WTC11 (cell line): ENCODE measurements at regions not wholly inside any gene's neighbourhood (a gene's known extent, or its start where the extent isn't known, plus 50 kb on each side); places are given as distances from the start of the nearest gene placed in this dataset.

ENCODE experiments used
- ATAC-seq: fragments of 200-7000 bp; cut with Tn5 transposase; 2 replicates; pipeline ENCODE4 v1.10.0; 2021; ENCODE audit warnings: mild to moderate bottlenecking, moderate library complexity
- CTCF ChIA-PET: fragments of 300-600 bp; sonication (Branson Sonifier 250); formaldehyde crosslinking; loops from one replicate; lab custom pipeline; 2021; ENCODE audit warnings: antibody characterized with exemption; lab: Charles Lee
- POLR2A ChIA-PET: fragments of 350-600 bp; sonication (Branson Sonifier 250); formaldehyde crosslinking; loops from one replicate; lab custom pipeline; 2021; ENCODE audit warnings: antibody characterized with exemption; lab: Charles Lee
- DNase-seq: peaks from one replicate; pipeline ENCODE4 v3.0.0; 2021; ENCODE audit warnings: low spot score
- H3K27ac Mint-ChIP-seq: 2 replicates; pipeline ENCODE4 v1.8.0; 2021; ENCODE audit warnings: mixed read lengths
- H3K27me3 Mint-ChIP-seq: 2 replicates; pipeline ENCODE4 v1.8.0; 2021; ENCODE audit warnings: low read depth, mild to moderate bottlenecking, moderate library complexity, mixed read lengths
- H3K36me3 Mint-ChIP-seq: 2 replicates; pipeline ENCODE4 v1.8.0; 2021; ENCODE audit warnings: mixed read lengths
- H3K4me1 Mint-ChIP-seq: 2 replicates; pipeline ENCODE4 v1.8.0; 2022; ENCODE audit warnings: mixed read lengths
- H3K4me3 Mint-ChIP-seq: 2 replicates; pipeline ENCODE4 v1.8.0; 2021; ENCODE audit warnings: mild to moderate bottlenecking, moderate library complexity, mixed read lengths
- H3K9me3 Mint-ChIP-seq: 2 replicates; pipeline ENCODE4 v1.8.0; 2021; ENCODE audit warnings: mixed read lengths
- AFF4 ChIP-seq: sonication (generic); formaldehyde crosslinking; IDR thresholded peaks from 2 replicates; pipeline ENCODE4 v1.8.1; 2023; ENCODE audit warnings: mild to moderate bottlenecking, missing genetic modification reagents, borderline replicate concordance
- CDX4 ChIP-seq: fragments of 250-450 bp; sonication (Bioruptor Pico); IDR thresholded peaks from 2 replicates; pipeline ENCODE4 v1.9.0; 2021; ENCODE audit warnings: moderate library complexity, mild to moderate bottlenecking, inconsistent platforms, borderline replicate concordance
- CREB1 ChIP-seq: sonication (generic); formaldehyde crosslinking; IDR thresholded peaks from 2 replicates; pipeline ENCODE4 v1.8.0; 2023; ENCODE audit warnings: mild to moderate bottlenecking, missing genetic modification reagents
- CREM ChIP-seq: sonication (generic); formaldehyde crosslinking; IDR thresholded peaks from 2 replicates; pipeline ENCODE4 v1.8.1; 2022; ENCODE audit warnings: mild to moderate bottlenecking, missing genetic modification reagents, moderate library complexity
- E2F1 ChIP-seq: sonication (generic); formaldehyde crosslinking; IDR thresholded peaks from 2 replicates; pipeline ENCODE4 v1.8.0; 2022; ENCODE audit warnings: mild to moderate bottlenecking, missing genetic modification reagents
- ETV6 ChIP-seq: sonication (generic); formaldehyde crosslinking; IDR thresholded peaks from 2 replicates; pipeline ENCODE4 v1.8.1; 2022; ENCODE audit warnings: mild to moderate bottlenecking, missing genetic modification reagents
- FOXP4 ChIP-seq: sonication (generic); formaldehyde crosslinking; IDR thresholded peaks from 2 replicates; pipeline ENCODE4 v1.8.0; 2022; ENCODE audit warnings: mild to moderate bottlenecking, missing genetic modification reagents
- HMGXB4 ChIP-seq: sonication (generic); formaldehyde crosslinking; IDR thresholded peaks from 2 replicates; pipeline ENCODE4 v1.8.1; 2023; ENCODE audit warnings: mild to moderate bottlenecking, moderate library complexity, missing genetic modification reagents
- IRF2 ChIP-seq: sonication (generic); formaldehyde crosslinking; IDR thresholded peaks from 2 replicates; pipeline ENCODE4 v1.8.0; 2022; ENCODE audit warnings: low read depth, missing genetic modification reagents, borderline replicate concordance
- JUN ChIP-seq: sonication (generic); formaldehyde crosslinking; IDR thresholded peaks from 2 replicates; pipeline ENCODE4 v1.8.0; 2023; ENCODE audit warnings: mild to moderate bottlenecking, missing genetic modification reagents
- MYBL2 ChIP-seq: sonication (generic); formaldehyde crosslinking; IDR thresholded peaks from 2 replicates; pipeline ENCODE4 v1.8.1; 2023; ENCODE audit warnings: mild to moderate bottlenecking, moderate library complexity, missing genetic modification reagents
- NFATC4 ChIP-seq: fragments of 250-450 bp; sonication (Bioruptor Pico); IDR thresholded peaks from 2 replicates; pipeline ENCODE4 v1.9.0; 2021; ENCODE audit warnings: mild to moderate bottlenecking
- NR3C1 ChIP-seq: sonication (generic); formaldehyde crosslinking; conservative IDR thresholded peaks from 2 replicates; pipeline ENCODE4 v1.8.1; 2023; ENCODE audit warnings: low read depth, mild to moderate bottlenecking, missing genetic modification reagents
- PREB ChIP-seq: sonication (generic); formaldehyde crosslinking; IDR thresholded peaks from 2 replicates; pipeline ENCODE4 v1.8.1; 2022; ENCODE audit warnings: mild to moderate bottlenecking, missing genetic modification reagents, moderate library complexity, borderline replicate concordance
- TEAD4 ChIP-seq: sonication (generic); formaldehyde crosslinking; IDR thresholded peaks from 2 replicates; pipeline ENCODE4 v1.8.0; 2022; ENCODE audit warnings: mild to moderate bottlenecking, missing genetic modification reagents
- ZNF263 ChIP-seq: sonication (generic); formaldehyde crosslinking; IDR thresholded peaks from 2 replicates; pipeline ENCODE4 v1.8.1; 2022; ENCODE audit warnings: low read depth, mild to moderate bottlenecking, moderate library complexity, missing genetic modification reagents

GRCh38 chr9:108772301-108772894 is 83.4 kb downstream of the ACTL7B start (continued):
- no peak for TF ChIP-seq AFF4
- TF ChIP-seq ZNF263, result no peak
- TF ChIP-seq PREB (CRISPR knock-in tag), result no peak
- TF ChIP-seq JUN (CRISPR knock-in tag), result no peak
- no peak for TF ChIP-seq NFATC4 (CRISPR knock-in tag)
- no peak for TF ChIP-seq CREM (CRISPR knock-in tag)
- TF ChIP-seq, all 79 proteins: peak for 0

- Mint-ChIP-seq H3K4me1 (peaks cover 8% of the 10 kb centered on the region), H3K4me3 (no peak overlapping the region), H3K36me3 (peaks cover 5% of the 10 kb centered on the region; the same call in 1 of the 2 replicates), H3K27ac (no peak overlapping the region), H3K27me3 (no peaks in the 10 kb centered on the region), H3K9me3 (peaks cover 12% of the 10 kb centered on the region)
- ChIA-PET POLR2A (no interaction called here), CTCF (interaction anchor here (1.1 kb wide), 1 partner anchor 18 kb away, joined by 5 read pairs; no protein-coding TSS in a partner anchor)
- DNase-seq (no peak), ATAC-seq (peak; percentile 48)
- TF ChIP-seq CREB1 (CRISPR knock-in tag), result no peak
- no peak for TF ChIP-seq TEAD4 (CRISPR knock-in tag)
- no peak for TF ChIP-seq ETV6
- no peak for TF ChIP-seq NR3C1 (CRISPR knock-in tag)
These were observed 87.0 kb downstream of the ACTL7B start for GRCh38 chr9:108768744-108769143.

- Mint-ChIP-seq H3K36me3 (peaks cover 5% of the 10 kb centered on the region; the same call in 1 of the 2 replicates), H3K9me3 (peaks cover 12% of the 10 kb centered on the region), H3K27me3 (no peaks in the 10 kb centered on the region), H3K4me3 (no peak overlapping the region), H3K27ac (no peak overlapping the region), H3K4me1 (peaks cover 10% of the 10 kb centered on the region)
- DNase-seq (peak; percentile 39), ATAC-seq (peak; percentile 33; the same call in 1 of the 2 replicates)
- ChIA-PET POLR2A (no interaction called here), CTCF (interaction anchor here (1.8 kb wide), 1 partner anchor 11 kb away, joined by 6 read pairs; no protein-coding TSS in a partner anchor)
- no peak for TF ChIP-seq FOXP4 (CRISPR knock-in tag)
- TF ChIP-seq IRF2 (CRISPR knock-in tag), result no peak
- TF ChIP-seq MYBL2 (CRISPR knock-in tag), result no peak
- no peak for TF ChIP-seq E2F1
- TF ChIP-seq HMGXB4 (CRISPR knock-in tag), result no peak
- no peak for TF ChIP-seq CDX4 (CRISPR knock-in tag)
- no peak for TF ChIP-seq AFF4
- TF ChIP-seq NR3C1 (CRISPR knock-in tag), result no peak
These were observed 89.1 kb downstream of the ACTL7B start for GRCh38 chr9:108766626-108767161.
